Left hindlimb (tissue), 1 donor: ENCODE measurements at regions not wholly inside any gene's neighbourhood (a gene's known extent, or its start where the extent isn't known, plus 50 kb on each side); places are given as distances from the start of the nearest gene placed in this dataset.
"Not testable (repeated sequence)": the region's sequence is repeated elsewhere in the genome, so short reads cannot be mapped to it uniquely, and the experiment has no call there.

Source experiments
- DNase-seq: peaks from one replicate; pipeline ENCODE4 v3.0.0-alpha.2; 2018

DNA sequence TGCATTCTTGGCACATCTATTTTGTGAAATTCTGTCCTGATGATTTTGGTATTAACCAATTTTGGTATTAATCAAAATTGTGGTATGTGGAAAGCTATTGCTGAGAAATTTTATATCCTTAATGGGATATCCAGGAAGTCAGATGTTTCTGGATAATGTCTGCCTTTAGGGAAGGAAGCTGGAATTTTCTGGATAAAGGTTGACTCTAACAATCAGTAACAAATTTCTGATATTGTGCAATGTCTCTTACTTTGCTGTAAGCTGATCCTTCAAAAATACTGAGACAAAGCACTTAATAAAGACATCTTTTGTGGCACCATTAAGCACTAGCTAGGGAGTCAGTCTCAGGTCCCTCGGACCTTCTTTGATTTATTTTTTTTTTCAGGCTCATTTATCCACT lies 100.8 kb upstream of the UGP2 start:
- DNase-seq, result no peak

- DNase-seq, result no peak
These were observed 99.7 kb upstream of the UGP2 start for GRCh38 chr2:63741884-63742579.

DNA sequence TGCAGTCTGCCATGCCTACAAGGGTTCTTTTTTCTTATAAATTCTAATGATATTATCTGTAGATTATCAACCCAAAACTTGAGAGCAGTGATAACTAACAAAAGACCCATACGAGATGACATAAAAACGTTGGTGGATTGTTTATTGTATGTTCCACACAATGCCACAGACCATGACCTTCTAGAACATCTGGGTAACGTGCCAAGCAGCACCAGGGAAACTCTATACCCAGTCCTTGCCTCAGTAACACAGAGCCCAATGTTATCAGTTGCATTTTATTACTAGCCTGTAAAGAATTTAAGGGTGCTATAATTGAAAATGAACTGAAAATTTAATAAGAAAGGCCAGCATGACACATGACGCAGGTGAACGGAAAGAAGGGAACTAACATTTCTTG lies 99.1 kb upstream of the UGP2 start:
- no peak for DNase-seq

DNA sequence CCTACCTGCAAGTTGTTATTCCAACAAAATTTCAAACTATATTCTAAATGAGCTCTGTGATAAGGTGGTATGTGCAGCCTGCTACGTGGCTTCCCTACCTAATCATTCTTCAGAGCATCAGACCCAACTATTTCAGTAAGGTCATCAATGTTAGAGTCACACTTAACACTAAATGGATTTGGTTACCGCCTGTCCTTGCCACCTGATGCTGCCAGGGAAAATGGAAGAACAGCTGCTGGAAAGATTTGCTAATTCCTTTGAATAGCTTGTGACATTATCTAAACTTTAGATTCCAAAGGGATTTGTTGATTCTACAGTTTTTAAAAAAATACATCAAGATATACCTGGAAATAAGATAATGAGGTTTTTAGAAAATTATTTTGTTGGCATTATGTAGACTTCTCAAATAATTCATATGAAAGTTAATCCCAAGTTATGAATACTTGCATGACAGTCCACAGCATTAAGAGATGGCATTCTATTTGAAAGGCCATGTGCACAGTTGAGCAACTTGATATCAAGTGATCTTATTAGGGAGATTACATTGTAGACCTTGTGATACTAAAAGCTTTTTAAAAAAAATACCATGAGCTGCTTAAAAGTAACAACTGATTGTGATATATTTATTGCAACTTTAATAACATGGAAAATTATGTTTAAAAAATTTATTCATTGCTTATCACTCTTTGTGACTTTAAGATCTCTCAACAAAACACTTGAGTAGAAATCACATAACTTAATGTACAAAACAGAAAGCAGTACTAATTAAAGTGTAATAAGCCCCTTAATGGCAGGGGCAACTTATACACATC lies 98.3 kb upstream of the UGP2 start:
- no peak for DNase-seq

DNA sequence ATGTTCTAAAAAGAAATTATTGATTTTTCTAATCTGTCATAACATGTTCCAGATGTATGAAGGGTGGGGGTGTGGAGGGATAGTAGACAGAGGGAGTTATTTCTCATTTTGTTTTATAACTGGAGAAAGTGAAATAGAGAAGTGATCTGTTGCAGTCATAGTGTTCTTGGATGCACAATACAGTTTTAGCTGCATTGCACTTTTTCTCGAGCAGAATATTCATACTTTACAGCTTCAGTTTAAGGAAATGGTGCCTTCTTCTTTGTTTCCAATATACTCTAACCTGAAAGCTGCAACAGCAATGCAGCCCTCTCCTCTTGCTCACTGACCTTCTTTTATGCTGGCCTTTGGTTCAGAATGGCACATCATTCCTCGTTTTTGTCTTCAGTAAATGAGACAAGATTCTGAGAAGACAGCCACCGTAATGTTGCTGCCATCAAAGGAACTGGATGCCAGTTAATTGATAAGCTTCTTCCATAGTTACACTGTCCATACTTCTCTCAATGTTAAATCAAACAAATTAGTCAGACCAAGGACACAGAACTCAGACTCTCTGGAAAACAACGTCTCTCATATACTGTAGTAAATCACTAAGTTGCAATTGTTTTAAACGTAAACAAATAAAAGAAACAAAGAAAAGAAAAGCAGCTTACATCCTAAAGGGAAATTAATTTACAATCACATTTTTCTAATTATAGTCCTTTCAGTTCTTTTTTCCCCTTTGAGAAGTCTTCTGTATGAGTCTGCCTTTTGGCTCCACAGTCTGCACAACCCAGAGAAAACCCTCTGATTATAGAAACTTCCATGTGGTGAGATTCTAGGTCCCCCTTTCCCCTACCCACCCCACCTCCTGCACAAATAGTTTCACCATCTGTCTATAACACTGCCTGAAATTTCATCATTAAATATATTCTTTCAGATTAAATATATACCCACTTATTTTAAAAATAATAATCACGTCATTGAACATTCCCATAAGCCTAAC lies 97.4 kb upstream of the UGP2 start:
- DNase-seq, result no peak

DNA sequence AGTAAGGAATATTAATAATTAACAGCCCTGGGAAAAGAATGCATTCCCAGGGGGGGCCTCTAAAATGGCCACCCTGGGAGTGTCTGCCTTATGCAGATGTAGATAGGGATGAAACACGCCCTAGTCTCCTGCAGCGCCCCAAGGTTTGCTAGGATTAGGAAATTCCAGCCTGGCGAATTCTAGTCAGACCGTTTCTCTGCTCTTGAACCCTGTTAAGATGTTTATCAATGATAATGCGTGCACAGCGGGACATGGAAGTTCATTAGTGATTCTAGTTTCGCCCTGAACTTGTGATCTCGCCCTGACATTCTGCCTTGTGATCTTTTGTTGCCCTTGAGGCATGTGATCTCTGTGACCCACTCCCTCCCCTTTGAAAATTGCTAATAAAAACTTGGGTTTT lies 95.1 kb upstream of the UGP2 start:
- DNase-seq, result not testable (repeated sequence)

DNA sequence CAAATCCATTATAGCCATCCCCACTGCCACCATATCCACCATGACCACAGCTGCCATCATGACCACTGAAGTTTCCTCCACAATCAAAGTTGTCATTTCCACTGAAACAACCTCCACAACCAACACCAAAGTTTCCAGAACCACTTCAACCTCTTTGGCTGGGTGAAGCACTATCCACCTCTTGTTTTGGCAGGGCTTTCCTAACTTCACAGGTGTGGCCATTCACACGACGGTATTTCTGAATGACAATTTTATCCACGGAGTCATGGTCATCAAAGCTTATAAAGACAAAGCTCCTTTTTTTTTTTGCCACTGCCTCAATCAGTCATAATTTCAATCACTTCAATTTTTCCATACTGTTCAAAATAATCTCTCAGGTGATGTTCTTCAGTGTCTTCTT lies 89.8 kb upstream of the UGP2 start:
- no peak for DNase-seq

GRCh38 chr2:63755216-63755615 lies 86.5 kb upstream of the UGP2 start:
- no peak for DNase-seq

- DNase-seq, result no peak
These were observed 85.7 kb upstream of the UGP2 start for GRCh38 chr2:63755965-63756364.

GRCh38 chr2:63763391-63763941 lies 78.2 kb upstream of the UGP2 start:
- no peak for DNase-seq

- DNase-seq, result no peak
These were observed 77.1 kb upstream of the UGP2 start for GRCh38 chr2:63764630-63765029.

DNA sequence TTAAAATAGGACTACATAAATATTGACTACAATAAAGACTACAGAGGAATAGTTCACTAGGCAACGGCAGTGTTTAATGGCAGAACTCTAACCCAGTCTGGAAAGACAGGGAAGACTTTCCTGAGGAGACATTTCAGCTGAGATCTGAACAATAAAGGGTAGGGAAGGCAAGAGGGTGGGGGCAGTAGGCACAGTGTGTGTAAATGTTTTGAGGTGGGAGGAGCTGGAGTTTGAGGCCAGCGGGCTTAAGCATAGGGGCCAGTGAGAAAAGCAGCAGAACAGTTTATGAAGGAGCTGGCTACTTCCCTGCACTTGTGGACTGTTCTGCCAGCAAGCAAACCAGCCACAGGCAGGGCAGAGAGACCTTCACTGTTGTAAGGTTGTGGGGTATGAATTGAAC lies 76.6 kb upstream of the UGP2 start:
- DNase-seq, result no peak

DNA sequence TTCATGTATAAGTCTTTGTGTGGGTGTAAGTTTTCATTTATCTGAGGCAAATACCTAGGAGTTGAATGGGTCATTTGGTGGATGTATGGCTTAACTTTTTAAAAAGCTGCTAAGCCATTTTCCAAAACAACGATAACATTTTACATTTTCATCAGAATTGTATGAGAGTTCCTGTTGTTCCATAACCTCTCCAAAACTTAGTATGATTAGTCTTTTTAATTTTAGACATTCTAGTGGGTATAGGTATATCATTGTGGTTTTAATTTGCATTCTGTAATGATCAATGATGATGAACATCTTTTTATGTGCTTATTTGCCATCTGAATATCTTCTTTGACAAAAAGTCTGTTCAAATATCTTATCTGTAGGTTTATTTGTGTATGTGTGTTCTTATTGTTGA lies 74.4 kb upstream of the UGP2 start:
- no peak for DNase-seq

GRCh38 chr2:63768051-63768450 lies 73.6 kb upstream of the UGP2 start:
- no peak for DNase-seq

DNA sequence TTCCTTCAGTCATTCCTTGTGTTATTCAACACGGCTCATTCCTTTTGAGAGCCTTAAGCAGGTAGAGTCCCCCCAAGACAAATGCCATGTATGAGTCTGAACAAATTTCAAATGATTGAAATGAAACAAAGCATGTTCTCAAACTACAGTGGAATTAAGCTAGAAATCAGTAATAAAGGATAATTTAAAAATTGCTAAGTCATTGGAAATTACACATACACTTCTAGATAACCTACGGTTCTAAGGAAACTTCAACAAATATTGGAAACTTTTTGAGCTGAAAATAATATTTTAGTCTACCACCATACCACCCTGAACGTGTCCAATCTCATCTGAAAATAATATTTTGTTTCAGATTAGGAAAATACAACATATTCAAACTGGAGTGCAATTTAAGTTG lies 71.8 kb upstream of the UGP2 start:
- no peak for DNase-seq

- no peak for DNase-seq
These were observed 69.6 kb upstream of the UGP2 start for GRCh38 chr2:63772061-63772460.

GRCh38 chr2:63775191-63775590 lies 66.5 kb upstream of the UGP2 start:
- DNase-seq, result no peak

DNA sequence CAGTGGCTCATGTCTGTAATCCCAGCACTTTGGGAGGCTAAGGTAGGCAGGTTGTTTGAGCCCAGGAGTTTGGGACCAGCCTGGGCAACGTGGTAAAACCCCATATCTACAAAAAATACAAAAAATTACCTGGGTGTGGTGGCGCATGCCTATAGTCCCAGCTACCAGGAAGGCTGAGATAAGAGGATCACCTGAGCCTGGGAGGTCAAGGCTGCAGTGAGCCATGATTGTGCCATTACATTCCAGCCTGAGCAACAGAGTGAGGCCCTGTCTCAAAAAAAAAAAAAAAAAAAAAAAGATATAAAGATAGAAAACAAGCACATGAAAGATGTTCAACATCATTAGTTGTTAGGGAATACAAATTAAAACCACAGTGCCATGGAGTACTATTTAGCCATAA lies 65.3 kb upstream of the UGP2 start:
- no peak for DNase-seq

GRCh38 chr2:63777816-63778215 lies 63.9 kb upstream of the UGP2 start:
- DNase-seq, result no peak

DNA sequence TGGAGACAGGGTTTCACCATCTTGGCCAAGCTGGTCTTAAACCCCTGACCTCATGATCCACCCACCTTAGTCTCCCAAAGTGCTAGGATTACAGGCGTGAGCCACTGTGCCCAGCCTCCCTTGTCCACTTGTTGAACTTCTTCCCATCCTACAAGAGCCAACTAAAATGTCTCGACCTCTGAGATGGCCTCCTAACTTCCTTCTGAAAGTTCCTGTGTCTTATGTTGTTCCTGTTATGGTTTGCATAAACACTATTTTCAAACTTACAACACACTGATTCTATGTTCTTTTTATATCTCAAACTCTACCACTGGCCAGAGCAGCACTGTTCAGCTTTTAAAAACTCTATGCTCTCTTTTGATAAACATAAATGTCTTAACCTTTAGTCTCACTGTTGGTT lies 63.3 kb upstream of the UGP2 start:
- no peak for DNase-seq

DNA sequence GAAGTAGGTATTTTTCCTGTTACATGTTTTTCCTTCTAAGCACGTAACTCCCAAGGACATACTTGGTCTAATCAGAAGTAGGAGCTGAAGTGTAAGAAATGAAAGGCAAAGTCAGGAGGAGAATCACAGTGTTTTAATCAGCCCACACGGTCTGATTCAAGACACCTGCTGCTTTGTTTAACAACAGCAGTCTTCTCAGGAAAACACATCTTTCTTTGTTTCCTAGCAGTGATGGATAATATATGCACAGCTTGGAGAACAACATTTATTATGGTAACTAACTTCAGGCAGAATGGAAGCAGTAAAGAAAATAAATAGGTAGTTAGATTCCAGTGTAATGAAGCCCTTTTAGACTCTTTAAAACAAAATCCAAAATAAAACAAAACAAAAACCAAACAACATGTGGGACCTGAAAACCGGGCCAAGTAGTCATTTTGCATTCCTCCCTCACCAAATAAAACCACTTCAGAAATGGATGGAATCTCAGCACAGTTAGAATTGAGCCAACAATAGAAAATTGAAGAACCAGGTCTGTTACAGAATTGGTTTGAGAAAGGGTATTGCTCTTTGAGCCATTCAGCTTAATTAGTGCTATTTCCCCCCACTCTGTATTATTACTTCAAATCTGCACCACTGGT lies 61.1 kb upstream of the UGP2 start:
- no peak for DNase-seq

DNA sequence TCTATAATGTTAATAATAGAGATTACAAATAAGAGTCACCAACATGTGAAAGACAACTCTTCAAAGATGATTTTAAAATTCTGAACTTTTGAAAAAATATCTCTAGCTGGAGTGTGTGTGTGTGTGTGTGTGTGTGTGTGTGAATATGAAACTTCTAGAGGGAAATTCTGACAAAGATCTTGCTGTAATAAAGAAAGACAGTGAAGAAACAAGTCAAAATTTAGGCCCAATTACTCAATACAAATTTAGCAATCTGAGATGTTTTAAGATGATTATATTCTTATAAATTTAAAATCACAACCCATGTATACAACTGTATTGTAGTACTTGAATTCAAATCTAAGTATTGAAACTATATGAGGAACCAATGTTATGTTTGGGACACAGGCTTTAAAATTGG lies 57.2 kb upstream of the UGP2 start:
- no peak for DNase-seq

DNA sequence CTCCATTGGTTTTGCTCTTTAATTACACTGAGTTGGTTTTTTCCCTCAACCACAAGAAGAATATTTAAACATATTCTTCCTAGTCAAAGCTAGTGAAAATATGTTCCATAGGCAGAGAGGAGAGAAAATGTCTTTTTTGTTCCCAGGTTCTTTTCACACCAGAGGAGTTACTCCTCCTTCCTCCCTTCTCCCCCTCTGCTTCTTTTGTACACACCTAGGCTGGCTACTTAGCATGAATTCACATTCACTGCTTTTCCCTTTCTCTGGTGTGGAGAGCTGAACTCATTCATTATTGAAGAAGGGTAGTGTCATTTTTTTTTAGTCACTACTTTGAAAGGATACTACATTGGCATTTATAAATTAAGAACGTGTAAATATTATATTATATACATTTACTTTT lies 56.6 kb upstream of the UGP2 start:
- no peak for DNase-seq
